ENCODE measurements at regions not wholly inside any gene's neighbourhood (a gene's known extent, or its start where the extent isn't known, plus 50 kb on each side); places are given as distances from the start of the nearest gene placed in this dataset.

DNA sequence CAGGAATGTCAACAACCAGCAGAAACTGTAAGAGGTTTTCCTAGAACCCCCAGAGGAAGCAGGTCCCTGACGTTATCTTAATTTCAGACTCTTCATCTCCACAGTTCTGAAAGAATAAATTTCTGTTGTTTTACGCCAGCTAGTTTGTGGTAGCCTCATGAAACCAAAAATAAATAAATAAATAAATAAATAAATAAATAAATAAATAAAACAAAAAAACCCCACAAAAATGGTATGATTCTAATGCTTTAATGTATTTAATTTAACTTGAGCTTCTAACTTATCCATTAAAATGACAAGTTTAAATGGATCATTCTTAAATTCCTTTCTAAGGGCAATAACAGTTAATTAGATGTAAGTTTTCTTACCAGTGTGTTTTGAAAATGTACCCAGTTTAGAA is 293.8 kb upstream of the ADAMTS5 start:
- DNase-seq, result no peak

- DNase-seq, result no peak
These were observed 292.0 kb upstream of the ADAMTS5 start for GRCh38 chr21:27258742-27259448.

GRCh38 chr21:27257908-27258556 is 291.1 kb upstream of the ADAMTS5 start:
- DNase-seq, result no peak

DNA sequence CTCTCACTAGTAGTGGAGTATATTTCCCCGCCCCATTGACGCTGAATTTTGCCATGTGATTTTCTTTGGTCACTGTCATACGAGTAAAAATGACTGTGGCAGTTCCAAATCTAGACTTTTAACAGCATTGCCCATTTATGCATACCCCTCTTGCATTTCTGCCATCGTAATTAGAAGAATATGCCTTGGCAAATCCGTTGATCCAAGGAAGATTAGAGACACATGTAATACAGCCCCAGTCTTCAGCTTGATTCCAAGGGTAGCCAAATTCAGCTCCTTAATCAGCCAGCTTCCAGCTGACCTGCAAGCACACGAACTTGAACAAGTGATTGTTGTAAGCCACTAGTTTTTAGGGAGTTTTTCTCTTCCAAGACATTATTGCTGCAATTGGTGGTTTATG is 290.3 kb upstream of the ADAMTS5 start:
- no peak for DNase-seq

- no peak for DNase-seq
These were observed 284.9 kb upstream of the ADAMTS5 start for GRCh38 chr21:27251752-27252151.

- no peak for DNase-seq
These were observed 283.5 kb upstream of the ADAMTS5 start for GRCh38 chr21:27250366-27250765.

DNA sequence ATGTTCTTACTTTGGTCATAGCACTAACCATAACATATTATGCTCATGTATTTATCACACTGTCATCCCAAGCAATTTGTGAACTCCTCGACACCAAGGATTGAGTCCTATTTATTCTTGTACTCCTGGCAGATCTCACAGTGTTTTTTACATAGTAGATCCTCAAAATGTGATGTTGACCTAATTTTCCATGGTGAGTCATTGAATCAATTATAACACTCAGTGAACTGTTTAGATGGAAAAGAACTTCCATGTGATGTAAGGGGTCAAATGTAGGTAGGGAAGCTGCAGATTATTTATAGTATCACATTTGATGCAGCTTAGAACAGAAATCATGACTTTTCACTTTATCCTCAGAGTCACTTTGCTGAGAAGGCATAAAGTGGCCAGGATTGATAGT is 281.9 kb upstream of the ADAMTS5 start:
- no peak for DNase-seq

DNA sequence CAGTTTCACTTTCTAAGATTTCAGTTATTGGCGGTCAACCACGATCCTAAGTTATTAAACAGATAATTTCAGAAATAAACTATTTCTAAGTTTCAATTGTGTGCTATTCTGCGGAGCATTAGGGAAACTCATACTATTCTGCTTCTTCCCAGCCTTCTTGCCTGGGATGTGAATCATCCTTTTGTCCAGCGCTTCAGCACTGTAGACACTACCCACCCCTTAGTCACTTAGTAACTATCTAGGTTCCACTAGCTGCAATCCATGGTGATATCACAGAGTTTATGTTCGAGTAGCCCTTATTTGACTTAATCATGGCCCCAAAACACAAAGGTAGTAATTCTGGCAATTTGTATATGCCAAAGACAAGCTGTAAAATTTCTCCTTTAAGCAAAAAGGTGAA is 279.9 kb upstream of the ADAMTS5 start:
- DNase-seq, result no peak

DNA sequence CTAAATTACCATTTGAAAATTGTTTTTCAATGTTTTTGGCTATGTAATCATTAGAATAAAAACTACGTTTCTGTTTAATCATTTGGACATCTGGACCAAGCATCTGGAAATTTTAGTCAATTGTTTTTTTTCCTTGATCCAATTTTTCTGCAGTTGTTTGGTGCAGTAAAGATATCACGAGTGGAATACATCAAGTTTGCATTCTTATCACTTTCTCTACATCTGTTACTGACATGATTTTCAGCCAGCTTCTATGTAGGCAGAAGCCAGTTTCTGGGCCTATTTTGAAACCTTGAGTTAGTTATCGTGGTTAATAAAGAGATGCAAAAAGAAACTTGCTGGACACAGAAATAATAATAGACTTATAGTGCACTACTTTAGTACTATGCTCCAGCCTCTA is 277.9 kb upstream of the ADAMTS5 start:
- DNase-seq, result no peak

DNA sequence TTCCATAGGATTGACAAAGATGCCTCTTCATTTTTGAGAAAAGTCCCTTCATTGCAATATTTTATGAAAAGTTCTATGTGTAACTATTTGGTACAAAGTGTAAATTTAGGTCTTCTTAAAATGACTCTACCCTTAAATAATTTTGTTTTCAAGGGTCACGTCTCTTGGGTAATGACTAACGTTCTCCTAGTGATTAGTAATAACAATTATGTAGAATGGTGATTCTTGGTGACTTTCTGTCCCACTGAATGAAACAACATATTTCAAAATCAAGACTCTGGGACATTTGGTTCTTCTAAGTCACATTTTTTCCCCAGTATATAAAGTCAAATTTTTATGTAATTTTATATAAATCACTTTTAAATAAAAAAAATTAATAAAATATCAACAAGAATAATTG is 277.5 kb upstream of the ADAMTS5 start:
- no peak for DNase-seq

DNA sequence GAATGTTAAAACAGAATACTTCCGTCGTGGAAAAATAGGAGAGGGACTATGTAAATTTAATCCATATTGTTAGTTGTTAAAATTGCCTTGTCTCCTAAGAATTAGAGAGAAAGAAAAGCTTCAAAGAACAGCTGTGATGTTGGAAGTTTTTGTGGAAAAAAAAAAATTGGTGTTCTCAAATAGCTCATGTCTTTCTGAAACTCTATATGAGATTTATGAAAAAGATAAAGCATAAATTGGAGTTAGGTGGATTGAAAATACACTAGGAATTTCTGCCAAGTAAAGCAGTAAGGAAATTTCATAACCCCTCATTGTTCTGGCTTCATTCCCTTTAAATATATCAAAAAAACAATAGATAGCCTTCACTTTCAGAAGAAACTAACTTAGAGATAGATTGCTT is 274.0 kb upstream of the ADAMTS5 start:
- no peak for DNase-seq

GRCh38 chr21:27233514-27234115 is 266.7 kb upstream of the ADAMTS5 start:
- no peak for DNase-seq

- DNase-seq, result no peak
These were observed 259.1 kb upstream of the ADAMTS5 start for GRCh38 chr21:27225940-27226339.

GRCh38 chr21:27225151-27225550 is 258.3 kb upstream of the ADAMTS5 start:
- no peak for DNase-seq

GRCh38 chr21:27224169-27224568 is 257.3 kb upstream of the ADAMTS5 start:
- no peak for DNase-seq

- DNase-seq, result no peak
These were observed 254.2 kb upstream of the ADAMTS5 start for GRCh38 chr21:27221077-27221476.

DNA sequence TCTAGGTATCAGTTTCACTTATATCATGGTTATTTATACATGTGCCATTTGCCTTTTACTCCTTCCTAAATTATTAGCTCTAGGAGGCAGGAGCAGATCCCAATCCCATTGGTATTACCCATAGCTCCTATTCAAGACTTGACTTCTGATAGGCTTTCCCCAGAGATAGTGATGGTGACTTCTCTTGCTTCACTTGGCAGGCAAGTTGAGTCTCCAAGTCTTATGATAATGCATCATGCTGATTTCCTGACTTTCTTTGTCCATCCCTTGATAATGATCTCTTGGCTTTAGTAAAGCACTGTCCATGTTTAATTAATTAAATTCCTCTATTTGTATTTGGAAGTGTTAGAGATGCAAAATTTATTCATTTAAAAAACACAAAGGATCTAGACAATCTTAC is 253.5 kb upstream of the ADAMTS5 start:
- DNase-seq, result no peak

DNA sequence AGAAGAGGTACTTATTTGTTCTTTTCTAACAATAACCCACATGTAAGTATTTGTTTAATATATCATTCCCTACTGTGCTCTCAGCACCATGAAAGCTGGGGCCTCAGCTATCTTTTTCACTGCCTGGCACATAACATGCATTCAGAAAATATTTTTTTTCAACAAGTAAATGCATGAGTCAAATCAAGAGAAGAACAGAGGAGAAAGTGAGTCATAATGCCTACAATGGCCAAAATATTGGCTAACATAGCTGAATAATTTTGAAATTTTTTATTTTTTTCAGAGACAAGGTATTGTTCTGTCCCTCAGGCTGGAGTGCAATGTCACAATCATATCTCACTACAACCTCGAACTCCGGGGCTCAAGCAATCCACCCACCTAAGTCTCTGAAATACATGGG is 252.2 kb upstream of the ADAMTS5 start:
- DNase-seq, result no peak

DNA sequence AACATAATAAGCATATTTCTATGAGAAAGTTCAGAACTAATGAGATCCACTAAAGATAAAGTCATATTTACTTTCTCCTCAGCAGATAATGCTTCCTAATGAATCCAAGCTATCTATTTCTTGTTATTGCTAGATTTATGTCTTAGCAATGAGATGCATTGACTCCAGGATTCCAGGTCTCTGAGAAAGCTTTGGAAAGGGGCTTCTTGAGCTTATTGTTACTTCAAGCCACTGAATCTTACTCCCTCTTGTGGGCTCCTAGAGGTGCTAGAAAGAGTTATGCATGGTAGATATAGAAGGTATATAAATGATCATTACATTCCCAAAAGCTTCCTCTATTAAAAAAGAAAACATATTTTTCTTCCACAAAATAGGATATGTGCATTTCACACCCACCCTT is 246.4 kb upstream of the ADAMTS5 start:
- no peak for DNase-seq

- DNase-seq, result no peak
These were observed 245.6 kb upstream of the ADAMTS5 start for GRCh38 chr21:27212441-27212840.

- no peak for DNase-seq
These were observed 242.7 kb upstream of the ADAMTS5 start for GRCh38 chr21:27209546-27209945.

DNA sequence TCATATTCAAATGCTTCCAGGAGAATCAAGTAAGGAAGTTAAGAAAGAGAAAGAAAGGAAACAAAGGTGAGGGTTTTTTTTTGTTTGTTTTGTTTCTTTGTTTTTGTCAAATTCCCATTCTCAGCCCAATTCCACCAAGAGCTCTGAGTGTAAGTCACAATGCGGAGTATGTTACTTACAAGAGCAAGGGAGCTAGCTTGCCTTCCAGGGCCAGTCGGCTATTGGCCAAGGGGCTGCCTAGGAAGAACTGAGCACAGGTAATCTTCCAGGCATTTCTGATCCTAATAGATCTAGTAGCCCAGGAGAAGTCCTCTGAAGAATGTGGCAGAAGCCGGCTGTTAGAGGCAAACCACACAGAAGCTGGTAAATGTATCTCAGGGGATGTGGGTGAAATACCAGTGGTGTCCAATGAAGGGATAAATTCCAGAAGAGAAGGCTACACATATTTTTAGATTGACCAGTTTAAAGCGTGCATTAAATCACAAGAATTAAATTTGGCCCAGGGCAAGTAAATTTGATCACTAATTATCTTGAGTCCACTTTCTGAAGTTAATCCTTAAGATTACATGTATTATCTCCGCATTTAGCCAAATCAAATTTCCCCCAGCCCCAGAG is 239.6 kb upstream of the ADAMTS5 start:
- no peak for DNase-seq

GRCh38 chr21:27202301-27202700 is 235.4 kb upstream of the ADAMTS5 start:
- DNase-seq, result no peak

DNA sequence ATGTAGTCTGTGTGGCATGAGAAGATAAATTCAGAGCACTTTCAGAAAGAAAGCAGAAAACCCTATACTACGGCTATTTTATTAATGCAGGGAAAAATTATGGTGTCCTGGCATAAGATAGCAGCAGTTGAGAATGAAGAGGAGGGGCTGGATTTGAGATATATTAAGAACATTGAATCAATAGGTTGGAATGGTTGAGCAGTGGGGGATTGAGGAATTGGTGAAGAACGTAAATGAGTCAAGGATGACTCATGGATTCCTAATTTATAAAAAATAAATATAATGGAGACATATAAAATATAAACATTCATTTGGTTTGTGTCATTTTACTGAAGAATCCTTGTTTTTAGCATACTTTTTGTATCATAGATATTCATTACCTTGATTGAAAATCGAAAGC is 234.3 kb upstream of the ADAMTS5 start:
- no peak for DNase-seq
